ENCODE measurements at regions not wholly inside any gene's neighbourhood (a gene's known extent, or its start where the extent isn't known, plus 50 kb on each side); places are given as distances from the start of the nearest gene placed in this dataset.

DNA sequence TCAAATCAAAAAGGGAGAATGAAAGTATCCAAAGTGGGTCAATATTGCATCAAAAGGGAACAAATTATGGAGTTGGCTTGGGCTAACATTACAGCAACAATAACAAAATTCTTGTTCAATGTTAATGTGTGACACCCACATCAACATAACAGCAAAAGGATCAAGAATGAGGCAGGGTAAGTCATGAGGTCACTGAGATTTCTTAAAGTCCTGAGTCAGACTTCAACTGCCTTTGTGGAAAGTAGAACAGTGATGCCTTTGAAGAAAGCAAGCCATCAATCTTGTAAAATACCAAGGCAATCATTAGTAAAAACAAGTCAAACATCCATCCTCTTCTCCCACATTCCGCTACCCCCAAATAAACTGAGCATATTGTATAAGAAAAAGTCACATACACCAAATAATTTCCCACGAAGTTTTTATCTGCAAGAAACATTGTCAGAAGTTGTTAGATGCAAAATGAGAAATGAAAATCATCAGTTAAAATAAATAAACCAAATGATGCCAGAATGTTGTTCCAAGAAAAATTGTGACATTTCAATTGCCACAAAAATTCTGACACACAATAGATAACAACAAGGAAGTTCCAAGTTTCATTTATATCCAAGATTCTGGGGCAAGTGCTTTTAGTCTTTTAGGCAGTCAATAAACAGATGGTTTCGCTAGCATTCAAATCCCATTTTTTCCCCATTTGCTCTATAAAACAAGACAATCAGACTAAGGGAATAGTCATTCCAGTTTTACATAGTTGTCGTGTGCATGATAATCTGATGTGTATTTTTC is 216.1 kb upstream of the SETBP1 start:
- TF ChIP-seq, protein P1, sequence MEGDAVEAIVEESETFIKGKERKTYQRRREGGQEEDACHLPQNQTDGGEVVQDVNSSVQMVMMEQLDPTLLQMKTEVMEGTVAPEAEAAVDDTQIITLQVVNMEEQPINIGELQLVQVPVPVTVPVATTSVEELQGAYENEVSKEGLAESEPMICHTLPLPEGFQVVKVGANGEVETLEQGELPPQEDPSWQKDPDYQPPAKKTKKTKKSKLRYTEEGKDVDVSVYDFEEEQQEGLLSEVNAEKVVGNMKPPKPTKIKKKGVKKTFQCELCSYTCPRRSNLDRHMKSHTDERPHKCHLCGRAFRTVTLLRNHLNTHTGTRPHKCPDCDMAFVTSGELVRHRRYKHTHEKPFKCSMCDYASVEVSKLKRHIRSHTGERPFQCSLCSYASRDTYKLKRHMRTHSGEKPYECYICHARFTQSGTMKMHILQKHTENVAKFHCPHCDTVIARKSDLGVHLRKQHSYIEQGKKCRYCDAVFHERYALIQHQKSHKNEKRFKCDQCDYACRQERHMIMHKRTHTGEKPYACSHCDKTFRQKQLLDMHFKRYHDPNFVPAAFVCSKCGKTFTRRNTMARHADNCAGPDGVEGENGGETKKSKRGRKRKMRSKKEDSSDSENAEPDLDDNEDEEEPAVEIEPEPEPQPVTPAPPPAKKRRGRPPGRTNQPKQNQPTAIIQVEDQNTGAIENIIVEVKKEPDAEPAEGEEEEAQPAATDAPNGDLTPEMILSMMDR (IDR thresholded peaks at IDR 0.05) = no peak
- no peak for TF ChIP-seq POLR2A (IDR thresholded peaks at IDR 0.05)
